Esophagus (tissue), 2 donors: ENCODE measurements at regions not wholly inside any gene's neighbourhood (a gene's known extent, or its start where the extent isn't known, plus 50 kb on each side); places are given as distances from the start of the nearest gene placed in this dataset.

Experiments used
- H3K27ac ChIP-seq, 2 donors: one replicate each; pipeline ENCODE4 v1.5.1; 2013; ENCODE audit warnings: low read depth in 2 of 2, mild to moderate bottlenecking in 2 of 2, inconsistent platforms in 1 of 2, low read length in 1 of 2, moderate library complexity in 1 of 2
- H3K27me3 ChIP-seq, 2 donors: one replicate each; pipeline ENCODE4 v1.6.1; 2013; ENCODE audit warnings: low read length in 2 of 2, control low read depth in 1 of 2, mild to moderate bottlenecking in 1 of 2; ENCODE audit not compliant: insufficient read depth in 2 of 2, control insufficient read depth in 1 of 2
- H3K36me3 ChIP-seq, 2 donors: one replicate each; pipeline ENCODE4 v1.6.1; 2013; ENCODE audit warnings: low read length in 1 of 2; ENCODE audit not compliant: control insufficient read depth in 2 of 2, insufficient read depth in 2 of 2
- H3K4me1 ChIP-seq, 2 donors: one replicate each; pipeline ENCODE4 v1.6.1; 2013; ENCODE audit warnings: low read length in 1 of 2; ENCODE audit not compliant: control insufficient read depth in 2 of 2, insufficient read depth in 2 of 2
- H3K4me3 ChIP-seq, 2 donors: one replicate each; pipeline ENCODE4 v1.5.1; 2013; ENCODE audit warnings: low read length in 2 of 2, mild to moderate bottlenecking in 2 of 2, low read depth in 1 of 2, moderate library complexity in 1 of 2
- H3K9me3 ChIP-seq, 2 donors: one replicate each; pipeline ENCODE4 v1.6.1; 2013; ENCODE audit warnings: mild to moderate bottlenecking in 2 of 2, low read depth in 1 of 2, low read length in 1 of 2, moderate library complexity in 1 of 2; ENCODE audit not compliant: control insufficient read depth in 2 of 2, insufficient read depth in 1 of 2
- WGBS, 2 donors: extraction: QIAGEN DNeasy Blood & Tissue Kit; methylation state at CpG; one replicate each; pipeline ENCODE4 v1.1.7; 2013; 5-methylcytosine and 5-hydroxymethylcytosine counted together
- donor health status: healthy with polysubstance abuse.
- donor health status: Bipolar disorder and iron deficiency.

- 70 to 76% methylated on average over 2 of the region's 2 CpGs for WGBS, 2 donors
- H3K4me3 ChIP-seq, result no peak overlapping the region
- no peaks in the 10 kb centered on the region for H3K36me3 ChIP-seq
- no peaks in the 10 kb centered on the region for H3K9me3 ChIP-seq
- no peak overlapping the region for H3K27ac ChIP-seq
- no peaks in the 10 kb centered on the region for H3K4me1 ChIP-seq
- H3K27me3 ChIP-seq, result no peaks in the 10 kb centered on the region
Measured at GRCh38 chr3:153967260-153967659, 153.9 kb upstream of the ARHGEF26 start.

- Histone ChIP-seq H3K4me1 (no peaks in the 10 kb centered on the region), H3K4me3 (no peak overlapping the region), H3K27me3 (no peaks in the 10 kb centered on the region), H3K9me3 (no peaks in the 10 kb centered on the region), H3K36me3 (no peaks in the 10 kb centered on the region), H3K27ac (no peak overlapping the region)
Measured at GRCh38 chr3:153970047-153970446, 151.1 kb upstream of the ARHGEF26 start.

- 0 to 3% methylated on average over 1 of the region's 1 CpG for WGBS, 2 donors
- peaks cover 2 to 5% of the 10 kb centered on the region in 2 donors for H3K4me1 ChIP-seq
- no peaks in the 10 kb centered on the region for H3K9me3 ChIP-seq
- H3K4me3 ChIP-seq, result no peak overlapping the region
- H3K27ac ChIP-seq, result no peak overlapping the region
- H3K36me3 ChIP-seq, result no peaks in the 10 kb centered on the region
- no peaks in the 10 kb centered on the region for H3K27me3 ChIP-seq
Measured at GRCh38 chr3:153970741-153971347, 150.3 kb upstream of the ARHGEF26 start.

- no peak overlapping the region for H3K27ac ChIP-seq
- no peaks in the 10 kb centered on the region for H3K27me3 ChIP-seq
- H3K4me1 ChIP-seq, result peaks cover 2 to 5% of the 10 kb centered on the region in 2 donors
- H3K36me3 ChIP-seq, result no peaks in the 10 kb centered on the region
- 78 to 89% methylated on average over 1 of the region's 1 CpG for WGBS, 2 donors
- no peak overlapping the region for H3K4me3 ChIP-seq
- H3K9me3 ChIP-seq, result no peaks in the 10 kb centered on the region
Measured at GRCh38 chr3:153972862-153973261, 148.3 kb upstream of the ARHGEF26 start.

- Histone ChIP-seq H3K4me3 (no peak overlapping the region), H3K27ac (peak overlapping the region in 1 of 2 donors; percentile 4), H3K9me3 (no peaks in the 10 kb centered on the region), H3K4me1 (peaks cover 2 to 5% of the 10 kb centered on the region in 2 donors), H3K27me3 (no peaks in the 10 kb centered on the region), H3K36me3 (no peaks in the 10 kb centered on the region)
- 42 to 47% methylated on average over 3 of the region's 3 CpGs for WGBS, 2 donors
Measured at GRCh38 chr3:153973722-153974265, 147.4 kb upstream of the ARHGEF26 start.

GRCh38 chr3:153974614-153975013, 146.6 kb upstream of the ARHGEF26 start:
- H3K4me1 ChIP-seq, result peaks cover 2 to 5% of the 10 kb centered on the region in 2 donors
- no peaks in the 10 kb centered on the region for H3K27me3 ChIP-seq
- no peak overlapping the region for H3K4me3 ChIP-seq
- no peaks in the 10 kb centered on the region for H3K9me3 ChIP-seq
- H3K36me3 ChIP-seq, result no peaks in the 10 kb centered on the region
- H3K27ac ChIP-seq, result no peak overlapping the region

GRCh38 chr3:153976891-153977554, 144.2 kb upstream of the ARHGEF26 start:
- Histone ChIP-seq H3K4me1 (peaks cover 2 to 5% of the 10 kb centered on the region in 2 donors), H3K9me3 (no peaks in the 10 kb centered on the region), H3K4me3 (peak overlapping the region in 1 of 2 donors; percentile 38), H3K27ac (peak overlapping the region; percentile 49 to 89), H3K36me3 (no peaks in the 10 kb centered on the region), H3K27me3 (no peaks in the 10 kb centered on the region)
- 15 to 36% methylated on average over 2 of the region's 2 CpGs for WGBS, 2 donors

GRCh38 chr3:153978006-153978405, 143.2 kb upstream of the ARHGEF26 start:
- H3K4me1 ChIP-seq, result peaks cover 2 to 5% of the 10 kb centered on the region in 2 donors
- H3K4me3 ChIP-seq, result peak overlapping the region; percentile 12 to 38
- no peaks in the 10 kb centered on the region for H3K27me3 ChIP-seq
- no peaks in the 10 kb centered on the region for H3K9me3 ChIP-seq
- no peaks in the 10 kb centered on the region for H3K36me3 ChIP-seq
- WGBS, 2 donors, result 44 to 69% methylated on average over 1 of the region's 1 CpG
- H3K27ac ChIP-seq, result peak overlapping the region; percentile 83 to 89

- Histone ChIP-seq H3K36me3 (no peaks in the 10 kb centered on the region), H3K4me3 (peak overlapping the region; percentile 50 to 60), H3K27me3 (no peaks in the 10 kb centered on the region), H3K4me1 (peaks cover 2 to 5% of the 10 kb centered on the region in 2 donors), H3K9me3 (no peaks in the 10 kb centered on the region), H3K27ac (peak overlapping the region; percentile 90 to 94)
- WGBS, 2 donors, result 48 to 64% methylated on average over 6 of the region's 6 CpGs
Measured at GRCh38 chr3:153979418-153980251, 141.6 kb upstream of the ARHGEF26 start.
